PFSK-1 (cell line): ENCODE measurements at regions not wholly inside any gene's neighbourhood (a gene's known extent, or its start where the extent isn't known, plus 50 kb on each side); places are given as distances from the start of the nearest gene placed in this dataset.

ENCODE experiments used
- TAF1 ChIP-seq: IDR thresholded peaks from 2 replicates; pipeline ENCODE4 v1.6.1; 2012; ENCODE audit warnings: low read length, control low read depth, borderline replicate concordance; ENCODE audit not compliant: insufficient read depth
- TF ChIP-seq, protein P1 (sequence below), 2 experiments: IDR thresholded peaks; 2 replicates each; pipeline versions ENCODE4 v1.6.1 to v1.8.0; 2011 to 2012; ENCODE audit warnings: low read depth in 2 of 2, low read length in 2 of 2, control low read depth in 1 of 2, inconsistent platforms in 1 of 2, mild to moderate bottlenecking in 1 of 2, moderate library complexity in 1 of 2; ENCODE audit not compliant: insufficient read depth in 1 of 2

DNA sequence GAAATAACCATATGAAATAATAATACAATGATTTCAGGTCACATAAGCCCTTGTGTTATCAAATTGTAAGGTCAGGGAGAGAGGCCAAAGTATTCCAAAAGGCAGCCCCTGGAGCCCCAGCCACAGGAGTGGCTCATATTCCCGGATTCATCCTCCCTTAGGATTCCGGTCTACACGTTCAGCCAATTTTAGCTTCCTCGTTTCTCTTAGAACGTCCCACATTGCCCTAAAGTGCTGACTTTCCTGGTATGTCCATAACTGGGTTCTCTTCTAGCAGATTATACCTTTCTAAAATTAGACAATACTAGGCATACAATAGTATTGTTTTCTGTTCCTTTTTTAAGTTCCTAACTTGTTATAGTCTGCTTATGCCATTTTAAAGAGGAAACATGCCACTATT lies 192.7 kb upstream of the NOX3 start:
- no peak for TF ChIP-seq TAF1
- TF ChIP-seq, protein P1, sequence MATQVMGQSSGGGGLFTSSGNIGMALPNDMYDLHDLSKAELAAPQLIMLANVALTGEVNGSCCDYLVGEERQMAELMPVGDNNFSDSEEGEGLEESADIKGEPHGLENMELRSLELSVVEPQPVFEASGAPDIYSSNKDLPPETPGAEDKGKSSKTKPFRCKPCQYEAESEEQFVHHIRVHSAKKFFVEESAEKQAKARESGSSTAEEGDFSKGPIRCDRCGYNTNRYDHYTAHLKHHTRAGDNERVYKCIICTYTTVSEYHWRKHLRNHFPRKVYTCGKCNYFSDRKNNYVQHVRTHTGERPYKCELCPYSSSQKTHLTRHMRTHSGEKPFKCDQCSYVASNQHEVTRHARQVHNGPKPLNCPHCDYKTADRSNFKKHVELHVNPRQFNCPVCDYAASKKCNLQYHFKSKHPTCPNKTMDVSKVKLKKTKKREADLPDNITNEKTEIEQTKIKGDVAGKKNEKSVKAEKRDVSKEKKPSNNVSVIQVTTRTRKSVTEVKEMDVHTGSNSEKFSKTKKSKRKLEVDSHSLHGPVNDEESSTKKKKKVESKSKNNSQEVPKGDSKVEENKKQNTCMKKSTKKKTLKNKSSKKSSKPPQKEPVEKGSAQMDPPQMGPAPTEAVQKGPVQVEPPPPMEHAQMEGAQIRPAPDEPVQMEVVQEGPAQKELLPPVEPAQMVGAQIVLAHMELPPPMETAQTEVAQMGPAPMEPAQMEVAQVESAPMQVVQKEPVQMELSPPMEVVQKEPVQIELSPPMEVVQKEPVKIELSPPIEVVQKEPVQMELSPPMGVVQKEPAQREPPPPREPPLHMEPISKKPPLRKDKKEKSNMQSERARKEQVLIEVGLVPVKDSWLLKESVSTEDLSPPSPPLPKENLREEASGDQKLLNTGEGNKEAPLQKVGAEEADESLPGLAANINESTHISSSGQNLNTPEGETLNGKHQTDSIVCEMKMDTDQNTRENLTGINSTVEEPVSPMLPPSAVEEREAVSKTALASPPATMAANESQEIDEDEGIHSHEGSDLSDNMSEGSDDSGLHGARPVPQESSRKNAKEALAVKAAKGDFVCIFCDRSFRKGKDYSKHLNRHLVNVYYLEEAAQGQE (IDR thresholded peaks at IDR 0.05; ENCODE audit: insufficient read depth in 1 of 2, low read depth in 2 of 2, low read length in 2 of 2): no peak
